Cerebellar nuclear complex (tissue), 1 donor: ENCODE measurements at regions not wholly inside any gene's neighbourhood (a gene's known extent, or its start where the extent isn't known, plus 50 kb on each side); places are given as distances from the start of the nearest gene placed in this dataset.
"Not testable (repeated sequence)": the region's sequence is repeated elsewhere in the genome, so short reads cannot be mapped to it uniquely, and the experiment has no call there.

ENCODE experiments used
- DNase-seq, 2 experiments: peaks; one replicate each; lab custom pipeline; 2025; lab: John Stamatoyannopoulos, UW

DNA sequence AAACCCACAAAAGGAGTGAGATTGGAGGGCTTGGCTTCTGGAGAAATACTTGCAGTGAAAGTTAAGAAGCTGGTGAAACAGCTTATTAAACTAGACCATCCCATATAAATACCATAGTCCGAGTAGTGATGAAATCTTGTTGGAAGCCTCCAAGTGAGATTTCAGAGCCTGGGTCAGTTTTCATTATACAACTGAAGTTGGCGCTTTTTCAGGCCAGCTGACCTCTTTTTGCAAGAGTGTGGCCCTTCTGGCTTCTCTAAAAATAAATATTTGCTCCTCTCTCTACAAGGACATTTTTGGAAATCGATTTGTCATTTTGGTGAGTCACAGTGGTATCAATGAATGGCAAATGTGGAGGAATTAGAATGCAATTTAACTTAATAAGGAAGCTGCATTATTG, 51.2 kb upstream of the THRB start:
- DNase-seq, result no peak

DNA sequence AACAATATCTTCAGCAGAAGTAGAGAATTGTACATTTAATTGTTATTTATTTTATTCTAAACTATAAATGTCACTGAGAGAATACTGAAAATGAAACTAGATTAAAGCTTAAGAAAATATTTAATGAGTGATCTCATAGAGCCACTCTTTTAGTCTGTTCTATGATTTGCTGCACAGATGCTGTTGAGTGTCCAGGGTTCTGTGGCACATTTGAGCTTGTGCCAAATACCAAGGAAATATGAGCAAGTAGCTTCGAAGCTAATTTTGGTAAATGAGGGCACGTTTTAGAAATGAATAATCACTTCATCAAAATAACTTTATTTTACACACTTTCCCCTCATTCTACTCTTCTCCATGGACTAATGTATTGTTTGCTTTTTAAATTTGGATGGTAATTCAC, 53.6 kb upstream of the THRB start:
- no peak for DNase-seq

DNA sequence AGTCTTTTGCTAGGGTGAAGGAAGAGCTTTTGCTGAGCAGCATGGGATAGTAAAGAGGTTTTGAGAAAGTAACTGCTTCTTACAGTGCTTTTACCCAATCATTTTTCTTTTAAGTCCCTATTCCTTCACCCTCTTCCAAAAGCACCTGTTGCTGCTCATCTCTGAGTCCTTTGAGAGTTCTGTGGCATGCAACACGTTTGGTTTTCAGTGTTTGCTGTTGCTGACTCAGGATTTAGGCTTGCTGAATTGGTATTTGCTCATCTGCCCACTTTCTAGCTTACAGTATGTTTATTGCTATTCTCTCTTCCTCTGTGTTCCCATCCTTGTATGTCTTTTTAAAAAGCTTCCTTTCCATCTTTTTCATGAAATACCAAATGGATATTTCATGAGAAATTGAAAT, 55.9 kb upstream of the THRB start:
- no peak for DNase-seq

DNA sequence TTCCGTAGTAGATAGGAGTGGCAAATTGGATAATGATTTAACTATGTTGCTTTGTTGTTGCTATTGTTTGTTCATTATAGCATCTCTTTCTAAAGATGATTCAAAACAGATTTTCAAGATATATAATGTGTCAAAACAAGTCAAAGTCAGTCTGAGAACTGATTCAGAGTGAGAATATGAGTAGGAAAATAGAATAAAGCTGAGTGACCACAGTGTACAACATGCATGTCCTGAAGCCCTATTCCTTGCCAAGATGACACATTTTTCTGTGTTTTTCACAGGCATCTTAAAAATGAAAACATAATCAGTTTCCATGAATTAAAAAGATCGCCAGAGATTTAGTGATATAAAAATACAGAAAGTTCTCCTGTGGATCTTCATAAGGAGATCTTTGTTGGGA, 57.0 kb upstream of the THRB start:
- no peak for DNase-seq

DNA sequence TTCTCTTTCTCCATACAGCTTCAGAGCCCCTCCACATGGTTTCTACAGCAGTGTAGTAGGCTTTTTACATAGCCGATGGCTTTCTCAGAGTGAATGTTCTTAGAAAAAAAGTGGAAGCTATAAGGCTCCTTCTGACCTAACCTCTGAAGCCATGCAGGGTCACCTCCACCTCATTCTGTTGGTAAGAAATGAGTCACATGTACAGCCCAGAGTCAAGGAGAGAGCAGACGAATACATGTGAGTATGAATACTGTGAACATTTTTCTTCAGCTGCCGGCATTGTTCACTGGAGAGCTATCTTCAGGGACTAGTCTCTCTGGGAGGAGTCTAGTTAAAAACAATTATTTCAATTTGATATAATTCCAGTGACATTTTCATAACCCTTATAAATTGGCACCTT, 68.2 kb upstream of the THRB start:
- DNase-seq, result no peak

DNA sequence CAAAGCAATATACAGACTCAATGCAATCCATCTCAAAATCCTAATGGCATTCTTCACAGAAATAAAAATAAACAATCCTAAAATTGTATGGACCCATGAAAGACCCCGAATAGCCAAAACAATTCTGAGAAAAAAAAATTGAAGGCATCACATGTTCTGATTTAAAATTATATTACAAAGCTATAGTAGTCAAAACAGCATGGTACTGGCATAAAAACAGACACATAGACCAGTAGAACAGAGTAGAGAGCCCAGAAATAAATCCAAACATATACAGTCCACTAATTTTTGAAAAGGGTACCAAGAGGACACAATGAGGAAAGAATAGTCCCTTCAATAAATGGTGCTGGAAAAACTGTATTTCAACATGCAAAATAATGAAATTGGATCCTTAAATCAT, 70.4 kb upstream of the THRB start:
- no peak for DNase-seq

DNA sequence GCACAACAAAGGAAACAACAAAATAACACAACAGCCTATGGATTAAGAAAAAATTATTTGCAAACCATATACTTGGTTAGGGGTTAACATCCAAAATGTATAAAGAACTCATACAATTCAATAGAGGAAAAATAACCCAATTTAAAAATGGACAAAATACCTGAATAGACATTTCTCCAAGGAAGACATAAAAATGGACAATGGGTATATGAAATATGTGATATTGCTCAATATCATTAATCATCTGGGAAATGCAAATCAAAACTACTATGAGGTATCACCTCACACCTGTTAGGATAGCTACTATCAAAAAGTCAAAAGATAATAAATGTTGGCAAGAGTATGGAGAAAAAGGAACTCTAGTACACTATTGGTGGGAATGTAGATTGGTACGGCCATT, 71.0 kb upstream of the THRB start:
- no peak for DNase-seq

DNA sequence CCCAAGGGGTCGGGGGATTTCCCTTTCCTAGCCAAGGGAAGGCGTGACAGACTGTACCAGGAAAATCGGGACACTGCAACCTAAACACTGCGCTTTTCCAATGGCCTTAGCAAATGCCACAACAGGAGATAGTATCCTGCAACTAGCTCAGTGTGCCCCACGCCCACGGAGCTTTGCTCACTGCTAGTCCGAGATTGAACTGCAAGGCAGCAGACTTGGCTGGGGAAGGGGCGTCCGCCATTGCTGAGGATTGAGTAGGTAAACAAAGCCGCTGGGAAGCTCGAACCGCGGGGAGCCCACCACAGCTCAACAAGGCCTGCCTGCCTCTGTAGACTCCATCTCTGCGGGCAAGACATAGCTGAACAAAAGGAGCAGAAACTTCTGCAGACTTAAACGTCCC, 72.3 kb upstream of the THRB start:
- no peak for DNase-seq

DNA sequence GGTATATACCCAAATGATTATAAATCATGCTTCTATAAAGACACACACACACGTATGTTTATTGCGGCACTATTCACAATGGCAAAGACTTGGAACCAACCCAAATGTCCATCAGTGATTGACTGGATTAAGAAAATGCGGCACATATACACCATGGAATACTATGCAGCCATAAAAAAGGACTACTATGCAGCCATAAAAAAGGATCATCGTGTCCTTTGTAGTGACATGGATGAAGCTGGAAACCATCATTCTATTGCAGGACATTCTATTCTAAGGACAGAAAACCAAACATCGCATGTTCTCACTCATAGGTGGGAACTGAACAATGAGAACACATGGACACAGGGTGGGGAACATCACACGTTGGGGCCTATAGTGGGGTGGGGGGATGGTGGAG, 77.8 kb upstream of the THRB start:
- not testable (repeated sequence) for DNase-seq

DNA sequence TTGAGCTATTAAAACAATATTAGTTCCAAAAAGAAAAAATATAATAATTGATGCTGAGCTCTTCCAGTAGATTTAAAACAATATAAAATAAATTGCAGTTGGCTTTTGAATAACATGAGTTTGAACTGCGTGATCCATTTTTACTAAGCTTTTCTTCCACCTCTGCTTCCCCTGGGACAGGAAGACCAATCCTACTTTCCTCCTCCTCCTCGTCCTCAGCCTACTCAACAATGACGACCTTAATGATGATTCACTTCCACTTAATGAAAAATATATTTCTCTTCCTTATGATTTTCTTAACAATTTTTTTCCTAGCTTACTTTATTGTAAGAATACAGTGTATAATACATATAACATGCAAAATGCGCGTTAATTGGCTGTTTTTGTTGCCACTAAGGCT, 78.9 kb upstream of the THRB start:
- DNase-seq, result no peak

DNA sequence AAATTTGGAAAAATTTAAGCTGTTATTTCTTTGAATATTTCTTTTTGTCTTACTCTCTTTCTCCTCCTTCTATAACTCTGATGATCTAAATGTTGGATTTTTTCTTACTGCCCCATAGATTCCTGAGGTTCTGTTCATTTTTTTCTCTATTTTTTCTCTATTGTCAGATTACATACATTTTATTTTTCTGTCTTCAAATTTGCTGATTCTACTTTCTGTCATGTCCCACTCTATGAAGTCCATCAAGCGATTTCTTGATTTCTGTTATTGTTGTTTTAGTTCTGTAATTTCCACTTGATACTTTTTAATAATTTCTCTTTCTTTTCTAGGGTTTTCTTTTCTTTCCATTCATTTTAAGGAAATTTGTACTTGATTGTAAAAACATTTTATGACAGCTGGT, 83.7 kb upstream of the THRB start:
- DNase-seq, result no peak

DNA sequence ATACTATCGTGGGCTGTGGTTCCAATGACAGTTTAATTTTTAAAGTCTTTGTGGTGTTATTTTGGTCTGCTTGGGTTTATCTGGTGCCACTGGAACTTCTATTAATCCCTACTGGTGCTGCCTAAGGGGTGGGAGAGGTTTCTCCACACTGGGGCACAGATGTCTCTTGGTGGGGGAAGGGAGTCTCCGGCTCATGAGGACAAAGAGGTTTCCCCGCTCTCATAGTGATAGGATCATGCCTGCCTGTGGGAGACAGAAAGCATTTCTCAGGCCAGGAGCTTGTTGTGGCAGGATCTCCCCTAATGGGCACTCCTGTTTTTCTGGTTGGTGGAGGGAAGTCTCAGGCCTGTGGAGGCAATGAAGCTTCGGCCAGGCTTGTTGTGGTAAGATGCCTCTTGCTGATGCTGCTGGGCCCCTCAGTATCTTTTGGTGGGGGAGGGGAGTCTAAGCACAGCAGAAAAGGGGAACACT, 84.3 kb upstream of the THRB start:
- DNase-seq, result no peak

DNA sequence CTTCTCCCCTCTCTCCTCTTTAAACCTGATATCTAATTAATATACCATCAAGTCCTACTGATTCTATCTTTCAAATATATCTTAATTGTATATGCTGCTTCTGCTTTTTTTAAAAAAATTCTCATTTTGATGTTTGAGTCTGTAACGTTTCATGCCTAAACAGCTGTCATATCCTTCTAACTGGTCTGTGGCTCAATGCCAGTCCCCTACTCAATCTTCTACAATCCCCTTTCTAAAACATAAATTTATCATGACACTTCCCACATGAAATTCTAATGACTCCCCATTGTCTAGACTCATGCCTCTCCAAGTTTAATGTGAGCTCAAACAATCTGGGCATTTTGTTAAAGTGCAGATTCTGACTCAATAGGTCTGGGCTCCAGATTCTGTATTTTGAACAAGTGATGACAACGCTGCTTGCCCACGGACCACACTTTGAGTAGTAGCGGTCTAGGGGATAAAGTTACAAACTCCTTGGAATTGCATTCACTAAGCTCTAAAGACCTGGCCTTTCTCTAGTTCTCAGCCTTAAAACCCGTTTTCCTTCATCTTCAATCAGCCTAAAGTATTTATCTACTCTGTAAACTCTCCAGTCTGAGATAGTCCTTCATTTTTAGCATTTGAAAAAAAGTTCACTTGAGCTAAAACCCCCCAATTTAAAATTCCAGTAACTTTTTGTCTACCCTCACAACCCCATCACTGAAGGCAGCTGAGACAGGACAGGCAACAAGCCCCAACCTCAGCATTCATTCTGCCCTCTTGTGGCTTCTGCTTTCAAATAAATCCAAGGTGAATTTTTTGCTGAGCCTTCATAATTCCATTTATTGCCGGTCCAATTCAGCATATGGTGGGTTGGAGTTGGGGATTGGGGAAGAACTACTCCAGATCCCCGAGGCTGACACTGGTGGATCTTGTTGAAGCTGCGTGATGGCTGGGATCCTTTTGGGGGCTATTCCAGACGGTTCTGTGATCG, 88.1 kb upstream of the THRB start:
- no peak for DNase-seq

DNA sequence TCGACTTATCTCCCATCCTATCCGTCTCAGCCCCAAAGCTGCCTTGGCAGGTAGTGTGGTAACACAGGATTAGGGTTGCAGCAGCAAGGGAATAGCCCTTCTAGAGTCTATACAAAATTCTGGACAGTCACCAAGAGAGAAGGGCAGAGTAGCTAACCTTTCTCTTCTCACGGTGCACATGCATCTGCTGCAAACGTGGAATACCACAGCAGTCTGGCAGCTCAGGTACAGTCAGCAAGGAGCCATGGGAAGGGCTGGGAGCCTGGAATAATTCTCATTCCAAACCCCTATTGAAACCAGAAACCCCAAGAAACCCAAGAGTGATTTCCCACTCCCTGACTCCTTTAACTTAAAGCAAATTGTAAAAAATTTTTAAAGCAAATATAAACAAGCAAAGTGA, 92.3 kb upstream of the THRB start:
- no peak for DNase-seq

DNA sequence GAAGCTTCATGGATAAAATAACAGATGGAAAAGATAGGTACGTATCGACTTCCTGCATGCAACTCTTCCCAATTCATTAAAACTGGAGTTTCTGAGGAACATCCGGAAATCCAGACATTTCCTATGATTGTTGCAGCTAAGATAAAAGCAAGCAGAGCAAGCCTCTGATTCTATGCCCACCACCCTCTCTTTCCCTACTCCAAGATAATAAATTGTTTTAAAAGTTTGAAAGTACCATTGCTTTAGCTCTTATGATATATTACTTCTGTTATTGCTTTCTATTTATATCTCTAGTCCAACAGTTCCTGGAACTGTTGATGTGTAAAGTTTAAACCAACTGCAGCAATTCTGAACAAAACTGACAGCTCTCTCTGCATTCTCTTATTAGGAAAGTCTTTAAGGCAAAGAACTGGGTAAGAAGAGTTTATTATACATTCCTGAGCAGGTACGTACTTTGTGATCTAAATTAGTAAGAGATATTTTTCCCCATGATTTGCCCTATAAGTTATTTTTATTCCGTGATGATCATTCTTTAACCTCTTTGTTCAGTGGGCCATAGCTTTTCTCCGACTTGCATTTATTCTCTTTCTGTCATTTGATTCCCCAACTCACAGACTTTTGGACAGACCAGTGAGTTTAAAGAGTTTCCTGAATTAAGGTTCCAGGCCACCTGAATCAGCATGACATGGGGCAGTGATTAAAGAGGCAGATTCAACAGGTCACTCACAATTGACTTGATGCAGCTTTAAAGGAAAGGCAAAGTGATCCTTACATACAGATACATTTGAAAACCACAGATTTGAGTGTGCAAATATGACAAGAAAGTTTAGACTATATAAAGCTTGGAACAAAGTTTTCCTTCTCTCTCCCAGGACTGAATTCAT, 94.2 kb upstream of the THRB start:
- no peak for DNase-seq

DNA sequence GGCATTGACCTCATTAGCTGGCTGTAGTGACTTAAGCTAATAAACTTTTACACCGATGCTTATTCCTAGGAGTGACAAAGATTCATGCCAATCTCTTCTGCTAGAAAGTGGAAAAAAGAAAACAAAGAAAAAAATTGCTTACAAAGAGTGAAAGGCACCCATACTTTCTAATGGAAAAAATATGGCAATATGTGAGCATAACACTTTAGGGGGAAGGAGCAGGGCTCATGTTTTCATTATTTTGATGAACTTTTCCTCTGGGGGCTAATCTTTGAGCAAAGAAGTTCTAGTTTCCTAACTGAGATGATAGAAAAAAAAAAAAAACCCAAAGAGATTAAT, 94.8 kb upstream of the THRB start:
- DNase-seq, result no peak

DNA sequence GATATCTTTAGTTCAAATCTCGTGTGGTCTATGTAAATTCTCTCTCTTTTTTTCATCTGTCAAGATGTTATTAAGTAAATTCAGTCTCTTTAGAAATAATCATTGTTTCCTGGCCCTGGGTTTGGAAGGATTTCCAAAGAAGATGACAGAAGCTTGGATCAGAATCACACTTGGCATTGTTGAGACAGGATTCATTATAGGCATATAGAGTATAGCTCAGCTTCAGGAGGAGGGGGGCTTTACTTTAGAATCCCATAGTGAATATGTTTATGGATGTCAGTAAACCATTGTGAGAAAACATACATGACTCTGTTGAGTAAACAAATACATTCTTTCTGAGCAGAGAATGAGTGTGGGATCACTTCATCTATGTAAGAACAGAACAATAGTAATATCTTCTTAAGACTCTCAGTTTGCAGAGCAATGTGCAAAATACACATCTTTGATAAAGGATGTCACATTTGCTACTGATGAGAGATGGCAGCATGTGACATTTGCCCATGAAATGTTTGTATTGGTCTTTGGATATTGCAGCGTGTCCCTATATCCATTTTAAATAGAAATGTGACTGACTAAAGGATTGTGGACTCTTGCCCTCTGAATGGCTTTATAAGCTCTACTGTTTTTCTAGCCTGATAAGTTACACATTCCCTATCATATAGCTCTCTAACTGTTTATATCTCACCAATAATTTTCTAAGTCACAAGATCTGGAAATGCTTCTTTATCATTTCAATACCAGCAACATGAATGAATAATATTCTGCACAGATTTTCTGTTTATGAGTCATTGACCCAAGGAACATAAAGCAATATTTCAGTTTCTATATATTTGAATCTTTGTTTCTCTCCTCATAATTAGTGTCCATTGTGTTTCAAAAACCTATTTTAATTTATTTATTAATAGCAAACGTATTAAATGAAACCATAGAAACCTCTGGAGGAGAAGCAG, 95.6 kb upstream of the THRB start:
- DNase-seq, result no peak

DNA sequence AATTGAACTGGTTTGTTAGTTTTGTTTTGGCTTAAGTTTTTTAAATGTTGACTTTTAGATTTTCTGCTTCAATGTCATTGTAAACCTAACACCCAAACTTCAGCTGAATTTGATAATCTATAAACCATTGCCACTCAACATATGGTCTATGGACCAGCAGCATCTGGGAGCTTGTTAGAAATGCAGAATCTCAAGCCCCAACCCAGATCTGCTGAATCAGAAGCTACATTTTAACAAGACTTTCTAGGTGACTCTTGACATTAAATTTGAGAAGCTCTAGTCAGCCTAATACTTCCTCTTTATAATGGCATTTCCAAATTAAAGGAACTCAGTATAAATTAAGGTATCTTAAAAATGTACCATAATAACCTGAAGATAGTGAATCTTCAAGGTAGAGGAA, 96.5 kb upstream of the THRB start:
- DNase-seq, result no peak

DNA sequence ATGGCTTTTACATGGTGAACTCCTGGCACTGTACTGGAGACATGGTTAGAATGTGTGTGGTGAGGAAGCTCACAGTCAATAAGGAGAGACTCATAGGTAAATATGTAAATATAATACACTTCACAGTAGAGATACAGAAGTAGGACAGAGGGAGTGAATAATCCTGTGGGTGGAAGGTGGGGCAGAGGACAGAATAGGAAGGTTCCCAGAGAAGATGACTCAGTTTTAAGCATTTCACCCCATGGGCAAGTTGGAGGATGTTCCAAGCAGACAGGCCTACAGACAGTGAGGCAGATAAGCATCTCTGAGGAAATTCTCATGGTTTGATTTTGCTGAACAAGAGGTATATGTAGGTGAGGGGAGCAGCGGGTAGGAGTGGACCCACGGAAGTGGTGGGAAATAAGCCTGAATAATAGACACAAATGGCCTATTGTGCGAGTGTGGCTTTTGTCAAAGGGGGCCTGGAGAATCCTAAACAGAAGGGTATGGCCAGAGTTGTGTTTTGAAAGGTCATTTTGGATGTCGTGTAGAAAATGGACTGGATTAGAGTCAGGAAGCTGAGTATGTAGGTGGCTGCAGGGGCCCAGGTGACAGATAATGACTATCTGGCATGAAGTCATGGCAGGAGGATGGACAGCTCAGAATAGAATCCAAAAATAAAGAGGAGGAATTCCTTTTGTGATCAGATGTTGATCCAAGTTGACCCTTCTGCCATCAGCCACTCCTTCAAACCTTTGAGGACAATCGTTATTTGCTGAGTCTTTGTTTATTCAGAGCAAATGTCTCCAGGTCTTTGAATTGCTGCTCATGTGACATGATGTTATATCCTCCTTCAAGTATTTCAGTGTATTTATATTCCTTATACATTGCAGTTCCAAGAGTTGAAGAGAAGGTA, 97.3 kb upstream of the THRB start:
- DNase-seq, result no peak

DNA sequence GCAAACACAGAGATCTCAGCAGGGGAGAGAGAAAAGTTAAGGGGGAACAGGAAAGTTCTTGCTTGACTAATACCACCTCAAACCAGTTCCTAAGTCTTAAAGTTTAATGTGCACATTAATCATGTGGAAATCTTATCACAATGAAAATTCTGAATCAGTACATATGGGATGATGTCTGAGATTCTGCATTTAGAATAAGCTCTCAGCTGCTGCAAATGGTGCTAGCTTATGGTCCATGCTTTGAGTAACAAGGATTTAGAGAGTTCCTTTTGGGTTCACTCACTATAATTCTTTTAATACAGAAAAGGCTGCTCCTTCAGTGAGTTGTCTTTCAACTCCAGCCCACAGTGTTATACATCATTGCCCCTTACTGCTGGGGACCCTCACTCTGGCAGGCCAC, 99.5 kb upstream of the THRB start:
- no peak for DNase-seq

DNA sequence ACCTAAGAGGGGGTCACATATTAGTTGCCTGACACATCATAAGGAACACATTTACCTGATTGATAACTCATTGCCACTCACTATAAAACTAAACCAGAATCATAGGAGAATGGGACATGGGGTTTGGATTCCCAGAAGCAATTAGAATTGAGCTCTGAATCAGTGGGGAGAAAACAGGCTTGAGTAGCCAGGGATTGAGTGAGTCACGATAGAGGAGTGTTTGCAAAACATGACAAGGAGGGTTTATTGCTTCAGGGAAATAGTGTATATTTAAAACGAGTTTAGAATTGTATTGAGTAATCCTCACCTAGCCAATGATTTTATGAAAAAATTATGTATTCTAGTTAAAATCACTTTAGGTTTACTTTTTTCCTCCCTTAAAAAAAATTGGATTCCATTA, 101.1 kb upstream of the THRB start:
- DNase-seq, result no peak
